Mucosa of stomach (tissue), 1 donor: ENCODE measurements at regions not wholly inside any gene's neighbourhood (a gene's known extent, or its start where the extent isn't known, plus 50 kb on each side); places are given as distances from the start of the nearest gene placed in this dataset.
"Not testable (repeated sequence)": the region's sequence is repeated elsewhere in the genome, so short reads cannot be mapped to it uniquely, and the experiment has no call there.

Experiments used
- H3K27me3 ChIP-seq: one replicate; pipeline ENCODE4 v1.7.0; 2013; ENCODE audit warnings: mild to moderate bottlenecking, low read length; ENCODE audit not compliant: control insufficient read depth, insufficient read depth
- H3K36me3 ChIP-seq: one replicate; pipeline ENCODE4 v1.7.0; 2013; ENCODE audit warnings: low read length; ENCODE audit not compliant: control insufficient read depth, insufficient read depth
- H3K4me1 ChIP-seq: one replicate; pipeline ENCODE4 v1.7.0; 2013; ENCODE audit warnings: mild to moderate bottlenecking, low read length; ENCODE audit not compliant: control insufficient read depth, insufficient read depth
- H3K4me3 ChIP-seq: one replicate; pipeline ENCODE4 v1.7.0; 2013; ENCODE audit warnings: low read length
- H3K9ac ChIP-seq: one replicate; pipeline ENCODE4 v1.7.0; 2013; ENCODE audit warnings: mild to moderate bottlenecking, low read length, moderate library complexity
- H3K9me3 ChIP-seq: one replicate; pipeline ENCODE4 v1.7.0; 2013; ENCODE audit warnings: mild to moderate bottlenecking, low read length, moderate library complexity; ENCODE audit not compliant: control insufficient read depth
- donor health status: Pancreatic carcinoma.

DNA sequence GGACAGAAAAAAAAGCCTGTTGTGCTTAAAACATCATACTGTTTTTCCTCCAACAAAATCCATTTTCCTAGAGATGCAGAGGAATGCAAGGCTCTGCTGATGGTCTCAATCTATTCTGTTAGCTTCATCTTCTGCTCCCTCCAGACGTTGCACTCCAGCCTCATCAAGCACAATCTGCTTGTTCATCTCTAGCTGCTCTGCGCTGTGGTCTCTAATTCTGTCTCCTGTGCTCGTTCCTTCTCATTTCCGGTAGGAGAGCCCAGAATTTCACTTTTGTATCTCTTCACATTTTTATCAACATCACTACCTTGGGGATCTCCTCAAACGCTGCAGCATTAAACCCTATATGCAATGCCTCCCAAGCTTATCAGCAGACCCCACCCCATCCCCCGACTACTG is 708.9 kb downstream of the RNF144A start:
- no peaks in the 10 kb centered on the region for H3K27me3 ChIP-seq
- H3K36me3 ChIP-seq: no peaks in the 10 kb centered on the region
- H3K4me3 ChIP-seq: no peak overlapping the region
- H3K9me3 ChIP-seq: no peaks in the 10 kb centered on the region
- no peak overlapping the region for H3K9ac ChIP-seq
- H3K4me1 ChIP-seq: no peaks in the 10 kb centered on the region

DNA sequence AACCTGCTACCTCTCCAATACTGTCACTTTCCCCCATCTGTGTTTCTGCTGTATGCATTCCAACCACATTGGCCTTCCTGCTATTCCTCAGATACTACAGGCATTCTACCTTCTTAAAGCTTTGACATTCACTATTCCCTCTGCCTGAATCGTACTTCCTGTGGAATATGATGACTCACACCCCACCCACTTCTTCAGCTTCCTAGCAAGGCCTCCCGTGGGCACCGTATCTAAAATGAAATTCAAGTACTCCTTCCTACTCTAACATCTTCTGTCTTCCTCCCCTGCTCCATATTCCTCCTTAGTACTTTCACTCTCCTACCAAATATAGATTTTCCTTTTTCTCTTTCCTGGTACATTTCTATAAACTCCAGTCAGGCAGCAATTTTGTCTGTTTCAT is 710.4 kb downstream of the RNF144A start:
- H3K9me3 ChIP-seq: no peaks in the 10 kb centered on the region
- no peaks in the 10 kb centered on the region for H3K27me3 ChIP-seq
- H3K4me1 ChIP-seq: no peaks in the 10 kb centered on the region
- H3K36me3 ChIP-seq: no peaks in the 10 kb centered on the region
- no peak overlapping the region for H3K4me3 ChIP-seq
- H3K9ac ChIP-seq: no peak overlapping the region

DNA sequence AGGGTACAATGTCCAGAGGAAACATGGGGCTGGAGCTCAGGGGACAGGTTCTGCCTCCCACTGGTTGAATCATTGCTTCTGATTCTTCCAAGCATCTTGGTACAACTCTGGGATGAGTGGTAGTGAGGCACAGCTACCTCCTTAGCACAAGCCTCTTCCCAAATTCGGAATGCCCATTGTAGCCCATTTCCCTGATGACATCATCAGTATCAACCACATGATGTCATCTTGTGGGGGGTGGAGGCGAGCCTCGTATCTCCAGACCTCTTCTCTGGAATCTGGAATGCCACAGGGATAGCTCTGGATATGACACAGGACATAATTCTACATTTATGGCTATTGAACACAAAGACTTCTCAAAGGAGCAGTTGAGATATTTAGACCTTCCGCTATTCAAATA is 715.2 kb downstream of the RNF144A start:
- H3K4me3 ChIP-seq: no peak overlapping the region

DNA sequence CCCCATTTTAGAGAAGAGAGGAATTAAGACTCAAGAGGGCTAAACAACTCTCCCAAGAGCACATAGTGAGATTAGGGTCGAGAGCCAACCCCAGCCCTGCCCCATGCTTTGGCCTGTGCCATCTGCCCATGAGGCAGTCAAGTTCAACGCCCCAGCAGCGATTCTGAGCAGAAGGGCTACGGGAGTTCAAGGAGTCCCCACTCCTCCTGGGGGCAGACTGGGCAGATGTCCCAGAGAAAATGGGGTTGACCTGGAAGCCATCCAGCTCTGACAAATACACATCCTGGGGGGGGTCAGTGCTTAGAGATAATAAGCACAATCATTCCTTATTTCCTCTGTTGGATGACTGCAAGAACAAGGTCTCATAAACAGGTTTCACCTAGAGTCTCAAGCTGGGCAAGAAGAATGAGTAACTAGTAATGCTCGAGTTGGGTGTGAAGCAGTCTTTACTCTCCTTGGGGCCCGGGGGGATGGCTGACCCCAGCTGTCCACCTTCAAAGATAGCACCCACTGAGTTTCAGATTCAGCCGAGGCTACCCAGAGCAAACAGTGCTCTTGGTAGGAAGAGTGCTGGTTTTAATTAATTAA is 716.4 kb downstream of the RNF144A start:
- no peaks in the 10 kb centered on the region for H3K36me3 ChIP-seq

More for the DNA sequence above, 715.2 kb downstream of the RNF144A start:
- Histone ChIP-seq H3K9ac (no peak overlapping the region), H3K4me1 (no peaks in the 10 kb centered on the region), H3K36me3 (no peaks in the 10 kb centered on the region), H3K9me3 (no peaks in the 10 kb centered on the region), H3K27me3 (no peaks in the 10 kb centered on the region)

DNA sequence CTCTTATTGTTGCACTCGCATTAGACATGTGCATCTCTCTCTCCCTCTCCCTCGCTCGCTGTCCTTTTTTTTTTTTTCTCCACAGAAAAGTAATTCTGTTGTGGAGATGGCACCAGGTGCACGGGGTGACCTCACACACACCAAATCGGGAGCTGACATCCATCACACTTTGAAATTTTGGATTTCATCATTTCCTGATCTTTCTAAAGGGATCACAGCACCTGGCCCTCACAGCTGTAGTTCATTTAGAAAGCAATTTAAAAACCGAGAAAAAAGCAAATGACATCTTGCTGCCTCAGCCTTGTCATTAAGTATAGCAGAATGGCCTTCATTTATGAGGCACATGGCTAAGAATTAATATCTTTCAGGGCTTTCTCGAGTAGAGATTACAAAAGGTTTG is 717.2 kb downstream of the RNF144A start:
- no peaks in the 10 kb centered on the region for H3K27me3 ChIP-seq
- H3K4me3 ChIP-seq: no peak overlapping the region
- no peaks in the 10 kb centered on the region for H3K9me3 ChIP-seq
- H3K36me3 ChIP-seq: no peaks in the 10 kb centered on the region
- no peak overlapping the region for H3K9ac ChIP-seq
- H3K4me1 ChIP-seq: no peaks in the 10 kb centered on the region

More for the DNA sequence above, 716.4 kb downstream of the RNF144A start:
- no peaks in the 10 kb centered on the region for H3K9me3 ChIP-seq
- H3K9ac ChIP-seq: no peak overlapping the region
- H3K27me3 ChIP-seq: no peaks in the 10 kb centered on the region
- no peak overlapping the region for H3K4me3 ChIP-seq
- no peaks in the 10 kb centered on the region for H3K4me1 ChIP-seq

DNA sequence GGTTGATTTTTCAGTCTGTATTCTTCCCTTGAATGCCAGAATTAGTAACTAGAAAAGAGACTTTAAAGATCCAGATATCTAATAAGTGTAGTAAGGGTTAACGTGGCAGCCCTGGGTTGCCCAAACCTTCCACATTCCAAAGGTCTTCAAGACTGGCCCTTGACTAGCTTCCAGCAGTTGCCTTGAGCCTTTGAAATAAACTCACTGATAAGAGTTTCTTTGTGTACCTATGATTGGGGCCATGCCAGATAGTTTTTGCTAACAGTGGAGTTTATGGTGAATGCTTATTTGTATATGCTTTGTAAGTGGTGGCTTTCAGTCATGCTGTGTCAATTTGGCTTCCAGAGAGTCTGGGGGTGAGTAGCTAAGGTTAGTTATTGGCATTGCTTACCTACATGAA is 722.3 kb downstream of the RNF144A start:
- Histone ChIP-seq H3K4me1 (no peaks in the 10 kb centered on the region), H3K27me3 (no peaks in the 10 kb centered on the region), H3K9ac (no peak overlapping the region), H3K9me3 (no peaks in the 10 kb centered on the region), H3K36me3 (no peaks in the 10 kb centered on the region), H3K4me3 (no peak overlapping the region)

DNA sequence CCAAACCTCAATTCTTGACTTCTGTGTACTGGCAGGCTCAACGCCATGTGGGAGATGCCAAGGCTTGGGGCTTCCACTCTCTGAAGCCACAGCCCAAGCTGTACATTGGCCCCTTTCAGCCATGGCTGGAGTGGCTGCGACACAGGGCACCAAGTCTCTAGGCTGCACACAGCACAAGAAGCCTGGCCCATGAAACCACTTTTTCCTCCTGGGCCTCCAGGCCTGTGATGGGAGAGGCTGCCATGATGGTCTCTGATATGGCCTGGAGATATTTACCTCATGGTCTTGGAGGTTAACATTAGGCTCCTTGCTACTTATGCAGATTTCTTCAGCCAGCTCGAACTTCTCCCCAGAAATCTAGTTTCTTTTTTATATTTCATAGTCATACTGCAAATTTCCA is 724.1 kb downstream of the RNF144A start:
- not testable (repeated sequence) for H3K9me3 ChIP-seq, H3K4me1 ChIP-seq, H3K4me3 ChIP-seq, H3K27me3 ChIP-seq, H3K36me3 ChIP-seq, H3K9ac ChIP-seq

DNA sequence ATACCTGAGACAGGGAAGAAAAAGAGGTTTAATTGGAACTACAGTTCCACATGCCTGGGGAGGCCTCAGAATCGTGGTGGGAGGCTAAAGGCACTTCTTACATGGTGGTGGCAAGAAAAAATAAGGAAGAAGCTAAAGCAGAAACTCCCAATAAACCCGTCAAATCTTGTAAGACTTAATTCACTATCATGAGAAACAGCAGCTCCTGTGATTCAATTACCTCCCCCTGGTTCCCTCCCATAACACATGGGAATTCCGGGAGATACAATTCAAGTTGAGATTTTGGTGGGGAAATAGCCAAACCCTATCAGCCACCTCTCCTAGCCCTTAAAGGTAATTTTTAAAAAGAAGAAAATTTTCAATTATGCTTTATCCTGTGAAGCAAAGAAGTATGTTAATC is 728.8 kb downstream of the RNF144A start:
- no peaks in the 10 kb centered on the region for H3K27me3 ChIP-seq
- no peaks in the 10 kb centered on the region for H3K4me1 ChIP-seq
- H3K36me3 ChIP-seq: no peaks in the 10 kb centered on the region
- no peaks in the 10 kb centered on the region for H3K9me3 ChIP-seq
- H3K4me3 ChIP-seq: no peak overlapping the region
- H3K9ac ChIP-seq: no peak overlapping the region

DNA sequence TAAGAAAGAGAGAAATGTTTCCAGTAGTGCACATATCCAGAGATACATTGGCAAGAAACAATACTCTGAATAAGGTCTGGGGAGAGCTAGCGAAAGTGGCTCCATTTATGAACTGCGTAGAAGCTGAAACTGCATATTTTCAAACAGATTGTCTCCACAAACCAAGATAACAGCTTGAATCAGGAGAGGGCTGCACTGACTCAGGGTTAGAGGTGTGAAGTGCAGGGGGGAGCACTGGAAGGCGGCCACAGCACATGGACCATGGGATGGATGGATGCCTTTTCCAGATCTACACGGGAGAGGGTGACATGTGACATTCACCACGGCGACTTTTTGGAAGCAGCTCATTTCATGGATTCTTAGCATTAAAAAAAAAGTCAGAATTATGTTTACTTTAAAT is 729.4 kb downstream of the RNF144A start:
- no peak overlapping the region for H3K9ac ChIP-seq
- H3K4me1 ChIP-seq: no peaks in the 10 kb centered on the region
- no peaks in the 10 kb centered on the region for H3K36me3 ChIP-seq
- no peaks in the 10 kb centered on the region for H3K9me3 ChIP-seq
- H3K27me3 ChIP-seq: no peaks in the 10 kb centered on the region
- no peak overlapping the region for H3K4me3 ChIP-seq

DNA sequence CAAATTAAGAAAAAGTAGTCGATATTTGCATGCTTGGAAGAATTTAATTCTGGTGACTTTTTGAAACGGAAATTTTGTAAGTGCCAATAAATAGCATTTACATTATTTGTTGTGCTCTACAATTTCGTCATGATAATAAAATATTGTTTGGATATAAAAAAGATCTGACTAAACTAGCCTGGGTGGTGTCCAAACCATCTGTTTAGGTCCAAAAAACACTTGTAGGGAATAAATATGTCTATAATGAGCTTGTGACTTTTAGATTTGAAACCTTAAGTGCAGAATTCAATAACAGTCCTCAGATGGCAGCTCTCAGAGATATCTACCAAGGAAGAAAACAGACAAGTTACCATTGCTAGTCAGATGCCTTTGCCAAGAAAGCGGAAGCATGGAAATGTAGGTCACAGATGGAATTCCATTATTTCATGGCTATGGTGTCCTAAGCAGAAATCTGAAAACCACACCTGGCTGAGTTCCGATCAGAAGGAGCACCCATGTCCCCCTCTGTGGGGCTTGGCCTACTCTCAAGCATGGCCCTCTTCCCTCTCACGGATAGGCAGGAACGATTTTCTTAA is 731.1 kb downstream of the RNF144A start:
- H3K36me3 ChIP-seq: no peaks in the 10 kb centered on the region
- no peaks in the 10 kb centered on the region for H3K9me3 ChIP-seq
- H3K27me3 ChIP-seq: no peaks in the 10 kb centered on the region
- no peak overlapping the region for H3K4me3 ChIP-seq
- H3K4me1 ChIP-seq: no peaks in the 10 kb centered on the region
- H3K9ac ChIP-seq: no peak overlapping the region

DNA sequence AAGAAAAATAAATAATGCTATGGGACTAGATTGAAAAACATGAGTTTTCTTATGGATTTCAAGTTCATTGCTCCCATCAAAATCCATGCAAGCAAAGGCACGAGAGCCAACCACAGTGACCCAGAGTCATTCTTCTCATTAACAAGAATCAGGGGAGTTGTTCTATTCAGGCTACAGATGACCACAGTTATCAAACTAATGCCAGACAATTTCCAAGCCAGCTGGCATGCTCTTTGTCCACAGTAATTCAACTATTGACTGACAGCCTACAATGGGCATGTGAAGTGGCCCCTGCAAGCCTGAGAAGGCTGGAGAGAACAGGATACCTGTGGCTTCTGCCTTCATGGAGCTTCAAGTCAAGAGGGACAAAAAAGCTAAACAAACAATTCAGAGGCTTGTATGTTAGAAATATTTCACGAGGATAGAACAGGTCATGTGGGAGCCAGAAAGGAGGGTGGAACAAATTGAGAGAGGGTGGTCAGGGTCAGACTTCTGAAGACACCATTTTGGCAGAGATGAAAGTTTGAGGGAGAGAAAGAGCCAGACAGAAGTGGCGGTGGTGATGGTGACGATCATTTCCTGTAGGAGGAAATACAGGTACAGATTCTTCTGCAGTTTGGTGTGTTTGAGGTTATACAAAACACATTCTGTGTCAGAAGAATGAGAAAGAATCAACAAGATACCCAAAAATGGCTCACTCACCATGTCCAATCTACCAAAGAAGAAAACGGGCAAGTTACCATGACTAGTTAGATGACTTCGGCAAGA is 732.4 kb downstream of the RNF144A start:
- Histone ChIP-seq H3K4me3 (no peak overlapping the region), H3K4me1 (no peaks in the 10 kb centered on the region), H3K9ac (no peak overlapping the region), H3K9me3 (no peaks in the 10 kb centered on the region), H3K27me3 (no peaks in the 10 kb centered on the region), H3K36me3 (no peaks in the 10 kb centered on the region)

DNA sequence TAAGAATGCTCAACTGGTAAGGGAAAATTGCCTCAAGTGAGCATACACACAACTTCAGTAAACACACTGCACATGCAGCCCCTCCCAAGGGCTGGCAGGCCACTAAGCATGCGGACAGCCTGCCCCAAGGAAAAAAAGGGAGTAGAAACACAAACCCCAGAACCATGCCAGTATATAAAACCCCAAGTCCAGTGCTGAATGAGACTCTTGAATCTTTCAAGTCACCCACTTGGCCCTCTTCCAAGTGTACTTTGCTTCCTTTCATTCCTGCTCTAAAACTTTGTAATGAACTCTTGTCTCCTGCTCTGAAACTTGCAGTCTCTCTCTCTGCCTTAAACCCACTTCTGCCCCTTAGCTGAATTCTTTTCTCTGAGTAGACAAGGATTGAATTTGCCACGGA is 736.4 kb downstream of the RNF144A start:
- no peak overlapping the region for H3K9ac ChIP-seq
- H3K27me3 ChIP-seq: no peaks in the 10 kb centered on the region
- H3K9me3 ChIP-seq: no peaks in the 10 kb centered on the region
- H3K36me3 ChIP-seq: no peaks in the 10 kb centered on the region
- H3K4me3 ChIP-seq: no peak overlapping the region
- H3K4me1 ChIP-seq: no peaks in the 10 kb centered on the region
